GM21529 (cell line): ENCODE measurements at regions not wholly inside any gene's neighbourhood (a gene's known extent, or its start where the extent isn't known, plus 50 kb on each side); places are given as distances from the start of the nearest gene placed in this dataset.

Experiments used
- ATAC-seq: cut with Tn5 transposase; IDR thresholded peaks from one replicate; pipeline ENCODE4 v1.9.1; 2021; ENCODE audit not compliant: unreplicated experiment

- ATAC-seq, result no peak
These were observed 62.2 kb upstream of the WSCD2 start for GRCh38 chr12:108066583-108067577.

- no peak for ATAC-seq
These were observed 59.4 kb upstream of the WSCD2 start for GRCh38 chr12:108069651-108070165.

- ATAC-seq, result no peak
These were observed 53.5 kb upstream of the WSCD2 start for GRCh38 chr12:108075561-108075960.

GRCh38 chr12:108076556-108076955, 52.5 kb upstream of the WSCD2 start:
- no peak for ATAC-seq

- ATAC-seq, result no peak
These were observed 50.7 kb upstream of the WSCD2 start for GRCh38 chr12:108078428-108078827.
